Spleen (tissue), 11 donors: ENCODE measurements at regions not wholly inside any gene's neighbourhood (a gene's known extent, or its start where the extent isn't known, plus 50 kb on each side); places are given as distances from the start of the nearest gene placed in this dataset.
"Not testable (repeated sequence)": the region's sequence is repeated elsewhere in the genome, so short reads cannot be mapped to it uniquely, and the experiment has no call there.

ENCODE experiments used
- DNase-seq: peaks from one replicate; pipeline ENCODE4 v3.0.0-alpha.2; 2020
- H3K27ac ChIP-seq, 8 donors: fragments of 200-600 bp; sonication (generic) in 7 of 8; 1 replicate in 4 of 8; 2 replicates in 4 of 8; pipeline versions ENCODE4 v1.5.0 to v1.8.0; 2016 to 2021; ENCODE audit warnings: inconsistent platforms in 4 of 8, mild to moderate bottlenecking in 4 of 8, moderate library complexity in 1 of 8
- H3K27me3 ChIP-seq, 7 donors: fragments of 200-600 bp; sonication (generic) in 6 of 7; replicated peaks in 1 of 7; 1 replicate in 4 of 7; 2 replicates in 3 of 7; pipeline versions ENCODE4 v1.5.0 to v1.8.0; 2016 to 2021; ENCODE audit warnings: inconsistent platforms in 3 of 7, mild to moderate bottlenecking in 1 of 7
- H3K36me3 ChIP-seq, 6 donors: fragments of 200-600 bp; sonication (generic) in 5 of 6; 1 replicate in 4 of 6; 2 replicates in 2 of 6; pipeline versions ENCODE4 v1.5.0 to v1.8.0; 2016 to 2021; ENCODE audit warnings: inconsistent platforms in 2 of 6
- H3K4me1 ChIP-seq, 6 donors: fragments of 200-600 bp; sonication (generic) in 5 of 6; 1 replicate in 3 of 6; 2 replicates in 3 of 6; pipeline versions ENCODE4 v1.5.0 to v1.8.0; 2016 to 2021; ENCODE audit warnings: inconsistent platforms in 3 of 6
- H3K4me3 ChIP-seq, 8 donors: fragments of 200-600 bp; sonication (generic) in 7 of 8; 1 replicate in 4 of 8; 2 replicates in 4 of 8; pipeline versions ENCODE4 v1.5.0 to v1.8.0; 2016 to 2021; ENCODE audit warnings: inconsistent platforms in 4 of 8, mild to moderate bottlenecking in 4 of 8, moderate library complexity in 2 of 8
- H3K9me3 ChIP-seq, 8 donors: fragments of 200-600 bp; sonication (generic) in 7 of 8; 1 replicate in 4 of 8; 2 replicates in 4 of 8; pipeline versions ENCODE4 v1.5.0 to v1.8.0; 2016 to 2021; ENCODE audit warnings: inconsistent platforms in 4 of 8
- POLR2A ChIP-seq, 3 donors: fragments of 450-650 bp; IDR thresholded peaks; one replicate each; pipeline ENCODE4 v1.5.1; 2017; ENCODE audit warnings: antibody characterized with exemption in 3 of 3, mild to moderate bottlenecking in 1 of 3
- POLR2AphosphoS5 ChIP-seq, 3 donors: sonication (generic); formaldehyde crosslinking; IDR thresholded peaks; one replicate each; pipeline ENCODE4 v1.5.1; 2017; ENCODE audit warnings: antibody characterized with exemption in 3 of 3
- WGBS, 5 donors: extraction: QIAGEN DNeasy Blood & Tissue Kit in 3 of 5; methylation state at CpG; one replicate each; pipeline versions ENCODE4 v1.1.5 to v1.1.7; 2013 to 2018; 5-methylcytosine and 5-hydroxymethylcytosine counted together
- intact Hi-C: fragments of 100-400 bp; cut with DNase I; formaldehyde crosslinking; loops from one replicate; pipeline ENCODE4 v1.15.0; 2023; ENCODE audit warnings: low total_unique reads
- TF ChIP-seq, protein P1 (sequence below), 11 experiments: fragments of 200-600 bp in 7 of 11; fragments of 450-650 bp in 4 of 11; sonication (generic) in 4 of 11; IDR thresholded peaks in 8 of 11; conservative IDR thresholded peaks in 3 of 11; 1 replicate in 7 of 11; 2 replicates in 4 of 11; pipeline versions ENCODE4 v1.4.0 to v1.8.0; 2016 to 2021; ENCODE audit warnings: antibody characterized with exemption in 11 of 11, inconsistent platforms in 4 of 11, mild to moderate bottlenecking in 1 of 11
- donor health status: healthy with polysubstance abuse.
- donor health status: DM: no; HTN: no; CAD: no; lungs with moderate emphysema.
- donor health status: DM: no; HTN: no; CAD: no.
- donor health status: Bipolar disorder and iron deficiency.
- donor health status: healthy.
- donor health status: DM: no; HTN: no; CAD: no.
- donor health status: DM: yes; HTN: yes; CAD: no.

DNA sequence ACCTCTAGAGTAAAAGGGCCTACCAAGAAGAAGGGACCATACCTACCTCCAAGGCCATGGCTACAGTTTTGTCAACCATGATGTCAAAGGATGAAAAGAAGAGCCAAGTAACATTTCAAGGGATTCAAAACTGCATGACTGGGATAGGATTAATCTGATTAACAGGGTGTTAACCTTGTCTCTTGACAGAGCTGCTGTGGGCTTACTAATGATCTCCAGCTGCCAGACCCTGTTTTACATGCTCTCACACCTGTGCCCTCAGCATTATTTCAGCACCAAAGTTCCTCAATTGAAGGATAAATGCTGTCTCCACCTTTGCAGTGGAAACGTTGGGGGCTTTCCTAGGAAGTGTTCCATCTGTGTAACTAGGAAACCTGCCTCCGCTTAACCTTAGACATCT, 78.3 kb downstream of the DMAC1 start:
- intact Hi-C loops: no loop called here
- TF ChIP-seq POLR2A (IDR thresholded peaks at IDR 0.05) (no peak), POLR2AphosphoS5 (IDR thresholded peaks at IDR 0.05) (no peak)
- TF ChIP-seq, protein P1, sequence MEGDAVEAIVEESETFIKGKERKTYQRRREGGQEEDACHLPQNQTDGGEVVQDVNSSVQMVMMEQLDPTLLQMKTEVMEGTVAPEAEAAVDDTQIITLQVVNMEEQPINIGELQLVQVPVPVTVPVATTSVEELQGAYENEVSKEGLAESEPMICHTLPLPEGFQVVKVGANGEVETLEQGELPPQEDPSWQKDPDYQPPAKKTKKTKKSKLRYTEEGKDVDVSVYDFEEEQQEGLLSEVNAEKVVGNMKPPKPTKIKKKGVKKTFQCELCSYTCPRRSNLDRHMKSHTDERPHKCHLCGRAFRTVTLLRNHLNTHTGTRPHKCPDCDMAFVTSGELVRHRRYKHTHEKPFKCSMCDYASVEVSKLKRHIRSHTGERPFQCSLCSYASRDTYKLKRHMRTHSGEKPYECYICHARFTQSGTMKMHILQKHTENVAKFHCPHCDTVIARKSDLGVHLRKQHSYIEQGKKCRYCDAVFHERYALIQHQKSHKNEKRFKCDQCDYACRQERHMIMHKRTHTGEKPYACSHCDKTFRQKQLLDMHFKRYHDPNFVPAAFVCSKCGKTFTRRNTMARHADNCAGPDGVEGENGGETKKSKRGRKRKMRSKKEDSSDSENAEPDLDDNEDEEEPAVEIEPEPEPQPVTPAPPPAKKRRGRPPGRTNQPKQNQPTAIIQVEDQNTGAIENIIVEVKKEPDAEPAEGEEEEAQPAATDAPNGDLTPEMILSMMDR (IDR thresholded peaks at IDR 0.05 in 8 of 11, conservative IDR thresholded peaks at IDR 0.05 in 3 of 11): no peak
- H3K27me3 ChIP-seq: no peaks in the 10 kb centered on the region
- WGBS, 5 donors: 69 to 84% (median 71%) methylated on average over 2 of the region's 2 CpGs
- no peak overlapping the region for H3K27ac ChIP-seq
- no peaks in the 10 kb centered on the region for H3K9me3 ChIP-seq
- no peak for DNase-seq
- no peaks in the 10 kb centered on the region for H3K36me3 ChIP-seq
- H3K4me3 ChIP-seq: no peak overlapping the region
- H3K4me1 ChIP-seq: no peaks in the 10 kb centered on the region

DNA sequence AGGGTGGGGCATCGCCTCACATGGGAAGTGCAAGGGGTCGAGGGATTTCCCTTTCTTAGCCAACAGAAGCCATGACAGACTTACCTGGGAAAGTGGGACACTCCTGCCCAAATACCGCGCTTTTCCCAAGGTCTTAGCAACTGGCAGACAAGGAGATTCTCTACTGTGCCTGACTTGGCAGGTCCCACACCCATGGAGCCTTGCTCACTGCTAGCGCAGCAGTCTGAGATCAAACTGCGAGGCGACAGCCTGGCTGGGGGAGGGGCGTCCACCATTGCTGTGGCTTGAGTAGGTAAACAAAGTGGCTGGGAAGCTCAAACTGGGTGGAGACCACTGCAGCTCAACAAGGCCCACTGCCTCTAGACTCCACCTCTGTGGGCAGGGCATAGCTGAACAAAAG, 86.5 kb downstream of the DMAC1 start:
- H3K4me3 ChIP-seq, H3K36me3 ChIP-seq, H3K4me1 ChIP-seq, H3K27me3 ChIP-seq, H3K9me3 ChIP-seq, H3K27ac ChIP-seq, intact Hi-C loops, DNase-seq: not testable (repeated sequence)
- 82 to 97% (median 88%) methylated on average over 8 of the region's 8 CpGs for WGBS, 5 donors

DNA sequence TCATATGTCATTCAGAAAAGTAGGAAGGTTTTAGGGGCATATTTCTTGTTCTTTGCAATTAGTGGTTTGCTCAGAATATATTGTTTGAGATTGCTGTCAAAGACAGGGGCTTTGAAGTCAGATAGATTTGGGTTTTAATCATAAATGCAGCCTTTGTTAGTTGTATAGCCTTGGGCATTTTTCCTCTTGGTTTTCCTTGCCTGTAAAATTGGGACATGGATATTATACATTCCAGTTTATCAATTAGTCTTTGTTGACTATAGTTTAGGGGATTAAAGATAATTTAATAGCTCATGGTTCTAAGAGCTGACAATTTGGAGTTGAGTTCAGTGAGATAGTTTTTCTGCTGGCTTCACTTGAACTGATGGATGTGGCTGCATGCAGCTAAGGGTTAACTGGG, 88.9 kb downstream of the DMAC1 start:
- no peaks in the 10 kb centered on the region for H3K27me3 ChIP-seq
- H3K36me3 ChIP-seq: no peaks in the 10 kb centered on the region
- no peak overlapping the region for H3K4me3 ChIP-seq
- no peak overlapping the region for H3K27ac ChIP-seq
- intact Hi-C loops: no loop called here
- no peak for DNase-seq
- TF ChIP-seq POLR2A (IDR thresholded peaks at IDR 0.05) (no peak), POLR2AphosphoS5 (IDR thresholded peaks at IDR 0.05) (no peak)
- TF ChIP-seq, protein P1 (IDR thresholded peaks at IDR 0.05 in 8 of 11, conservative IDR thresholded peaks at IDR 0.05 in 3 of 11): no peak
- no peaks in the 10 kb centered on the region for H3K9me3 ChIP-seq
- no peaks in the 10 kb centered on the region for H3K4me1 ChIP-seq

DNA sequence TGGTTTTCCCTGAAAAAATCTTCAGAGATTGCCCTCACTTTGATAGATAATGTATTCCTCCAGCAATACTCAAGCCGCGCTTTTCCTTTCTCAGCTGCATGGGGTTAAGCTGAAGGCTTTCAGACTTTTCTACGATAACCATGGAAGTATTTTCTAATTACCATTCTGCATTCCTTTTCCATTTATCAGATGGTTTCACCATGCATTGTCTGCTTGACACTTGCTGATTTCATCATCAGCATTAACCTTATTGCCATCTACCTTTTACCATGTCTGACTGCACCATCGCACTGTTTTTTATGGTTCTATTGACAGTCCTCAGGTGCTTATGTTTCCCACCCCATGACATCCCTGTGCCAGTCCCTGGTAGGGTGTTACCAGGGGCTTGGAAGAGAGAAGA, 91.6 kb downstream of the DMAC1 start:
- Histone ChIP-seq H3K4me1 (no peaks in the 10 kb centered on the region), H3K27me3 (no peaks in the 10 kb centered on the region), H3K4me3 (no peak overlapping the region), H3K27ac (no peak overlapping the region), H3K9me3 (no peaks in the 10 kb centered on the region), H3K36me3 (no peaks in the 10 kb centered on the region)
- WGBS, 5 donors: 87 to 96% (median 94%) methylated on average over 4 of the region's 4 CpGs
- intact Hi-C loops: no loop called here
- no peak for DNase-seq
- TF ChIP-seq, protein P1 (IDR thresholded peaks at IDR 0.05 in 8 of 11, conservative IDR thresholded peaks at IDR 0.05 in 3 of 11): no peak
- TF ChIP-seq POLR2A (IDR thresholded peaks at IDR 0.05): no peak
- TF ChIP-seq POLR2AphosphoS5 (IDR thresholded peaks at IDR 0.05): no peak

DNA sequence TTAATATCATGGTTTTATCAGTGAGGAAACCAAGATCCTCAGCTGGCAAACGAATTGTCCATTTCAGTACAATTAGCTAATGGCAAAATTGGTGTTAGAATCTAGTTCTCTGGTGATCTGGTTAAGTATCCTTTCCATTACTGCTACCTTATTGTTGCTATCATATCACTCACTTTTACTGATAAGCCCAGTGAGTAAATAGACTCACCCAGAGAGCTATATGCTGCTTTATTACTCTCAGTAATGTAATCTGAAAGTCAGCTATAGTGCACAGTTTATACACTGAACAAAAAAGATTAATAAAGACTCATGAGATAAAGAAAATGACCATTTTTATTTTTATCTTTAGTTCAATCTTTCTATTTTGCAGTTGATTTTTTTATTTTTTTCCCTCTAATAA, 95.0 kb downstream of the DMAC1 start:
- no peak for DNase-seq
- 45 to 63% (median 50%) methylated on average over 1 of the region's 1 CpG for WGBS, 5 donors
- H3K27ac ChIP-seq: no peak overlapping the region
- intact Hi-C loops: no loop called here
- no peak for TF ChIP-seq POLR2A (IDR thresholded peaks at IDR 0.05)
- no peaks in the 10 kb centered on the region for H3K36me3 ChIP-seq
- no peaks in the 10 kb centered on the region for H3K27me3 ChIP-seq
- no peaks in the 10 kb centered on the region for H3K9me3 ChIP-seq
- no peak overlapping the region for H3K4me3 ChIP-seq
- H3K4me1 ChIP-seq: no peaks in the 10 kb centered on the region
